NCI-H1092 (cell line): ENCODE measurements at regions not wholly inside any gene's neighbourhood (a gene's known extent, or its start where the extent isn't known, plus 50 kb on each side); places are given as distances from the start of the nearest gene placed in this dataset.

Source experiments
- DNase-seq: peaks from one replicate; lab custom pipeline; 2025; lab: John Stamatoyannopoulos, UW

DNA sequence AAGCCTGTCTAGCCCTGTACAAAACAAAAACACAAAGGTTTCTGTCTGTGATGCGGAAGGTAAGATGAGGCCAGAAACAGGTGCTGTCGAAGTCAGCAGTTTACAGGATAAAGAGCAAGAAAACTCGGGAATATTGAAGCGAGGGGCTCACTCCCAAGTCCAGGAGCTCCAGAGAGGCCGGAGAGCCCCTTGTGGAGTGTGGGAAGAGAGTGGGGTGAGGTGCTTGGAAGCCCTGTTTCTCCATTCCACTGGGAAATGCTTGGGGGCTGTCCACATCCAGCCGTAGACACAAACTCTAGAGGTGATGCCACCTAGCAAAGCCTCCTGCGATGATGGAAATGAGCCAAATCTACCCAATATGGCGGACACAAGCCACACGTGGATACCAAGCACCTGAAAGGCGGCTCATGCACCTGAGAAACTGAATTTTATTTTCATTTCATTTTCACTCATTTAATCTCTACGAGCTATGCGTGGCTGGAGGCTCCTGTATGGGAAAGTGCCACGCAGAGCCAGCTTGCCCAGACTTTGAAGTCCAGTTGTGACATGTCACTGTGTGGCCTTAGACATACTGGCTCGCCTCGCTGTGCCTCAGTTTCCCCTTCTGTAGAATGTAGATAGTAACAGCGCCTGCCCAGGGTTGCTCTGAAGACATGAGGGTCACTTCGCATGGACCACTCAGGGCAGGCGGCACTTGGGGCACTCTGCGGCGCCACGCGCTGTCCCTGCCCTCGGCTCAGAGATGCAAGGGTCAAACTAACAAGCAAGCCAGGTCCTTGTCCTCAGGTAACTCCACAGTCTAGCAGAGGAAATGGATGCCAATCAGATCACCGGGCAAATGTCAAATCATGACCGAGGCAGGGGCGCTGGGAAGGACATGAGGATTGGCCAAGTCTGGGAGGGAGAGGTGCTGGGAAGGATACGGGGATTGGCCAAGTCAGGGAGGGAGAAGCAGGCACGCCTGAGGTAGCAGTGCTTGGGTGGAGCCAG is 684.7 kb downstream of the TBC1D22A start:
- DNase-seq = no peak

DNA sequence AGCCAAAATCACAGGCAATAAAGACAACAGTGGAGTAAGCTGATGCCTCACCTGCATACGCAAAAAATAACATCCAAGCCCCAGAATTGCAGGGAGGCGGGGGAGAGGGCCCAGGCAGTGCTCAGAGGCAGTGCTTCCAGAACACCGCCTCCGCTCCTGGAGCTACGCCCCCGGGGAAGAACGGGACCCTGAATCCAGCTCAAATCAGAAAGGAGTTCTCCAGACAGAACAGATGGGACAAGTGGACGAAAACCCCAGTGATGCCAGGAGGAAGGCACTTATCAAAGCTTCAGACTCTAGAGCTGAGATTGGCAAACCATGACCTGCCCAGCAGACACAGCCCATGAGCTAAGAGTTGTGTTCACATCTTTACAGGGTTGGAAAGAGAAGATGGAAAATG is 683.9 kb downstream of the TBC1D22A start:
- DNase-seq = no peak

- DNase-seq = no peak
Measured at GRCh38 chr22:47445716-47446290, 683.4 kb downstream of the TBC1D22A start.

DNA sequence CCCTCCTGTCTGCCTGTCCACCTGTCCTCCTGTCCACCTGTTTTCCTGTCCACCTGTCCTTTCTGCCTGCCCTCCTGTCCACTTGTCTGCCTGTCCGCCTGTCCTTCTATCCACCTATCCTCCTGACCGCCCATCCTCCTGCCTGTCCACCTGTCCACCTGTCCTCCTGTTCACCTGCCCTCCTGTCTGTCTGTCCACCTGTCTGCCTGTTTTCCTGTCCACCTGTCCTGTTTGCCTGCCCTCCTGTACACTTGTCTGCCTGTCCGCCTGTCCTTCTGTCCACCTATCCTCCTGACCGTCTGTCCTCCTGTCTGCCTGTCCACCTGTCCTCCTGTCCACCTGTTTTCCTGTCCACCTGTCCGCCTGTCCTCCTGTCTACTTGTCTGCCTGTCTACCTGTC is 682.8 kb downstream of the TBC1D22A start:
- no peak for DNase-seq

DNA sequence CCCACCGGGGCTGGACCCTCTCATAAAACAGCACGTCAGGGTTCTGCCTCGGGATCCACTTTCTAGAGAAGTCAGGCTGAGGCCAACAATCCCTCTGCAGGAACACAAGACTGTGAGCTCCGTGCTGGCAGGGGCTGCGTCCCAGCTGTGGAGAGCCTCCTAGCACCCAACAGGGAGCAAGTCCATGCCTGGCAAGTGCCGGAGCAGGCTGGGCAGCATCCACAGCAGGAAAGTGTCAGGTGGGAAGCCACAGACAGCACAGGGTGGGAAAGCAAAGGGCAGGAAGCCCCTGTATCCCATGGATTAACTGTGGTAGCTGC is 682.3 kb downstream of the TBC1D22A start:
- no peak for DNase-seq

- no peak for DNase-seq
Measured at GRCh38 chr22:47443836-47444745, 681.6 kb downstream of the TBC1D22A start.

DNA sequence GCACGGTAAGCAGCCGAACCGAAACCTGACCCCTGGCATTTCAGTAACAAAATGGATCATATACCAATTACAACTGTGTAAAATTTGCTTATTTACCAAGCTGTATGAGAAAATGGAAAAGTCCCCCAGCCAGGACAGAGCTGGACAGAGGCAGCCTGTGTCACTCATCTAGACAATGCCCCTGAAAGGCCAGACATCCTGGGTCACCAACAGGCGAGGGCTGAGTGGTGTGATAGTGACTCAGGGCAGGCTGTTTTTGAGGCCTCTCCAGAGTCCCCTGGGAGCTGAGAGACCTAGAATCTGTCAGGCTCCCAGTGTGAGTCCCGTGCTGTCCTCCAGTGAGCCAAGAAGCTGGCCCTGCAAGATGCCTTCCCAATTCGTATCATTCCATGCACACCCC is 680.4 kb downstream of the TBC1D22A start:
- DNase-seq = no peak

- no peak for DNase-seq
Measured at GRCh38 chr22:47439643-47440265, 677.3 kb downstream of the TBC1D22A start.

- DNase-seq = no peak
Measured at GRCh38 chr22:47437636-47438035, 675.2 kb downstream of the TBC1D22A start.

GRCh38 chr22:47437110-47437509 is 674.7 kb downstream of the TBC1D22A start:
- DNase-seq = no peak

DNA sequence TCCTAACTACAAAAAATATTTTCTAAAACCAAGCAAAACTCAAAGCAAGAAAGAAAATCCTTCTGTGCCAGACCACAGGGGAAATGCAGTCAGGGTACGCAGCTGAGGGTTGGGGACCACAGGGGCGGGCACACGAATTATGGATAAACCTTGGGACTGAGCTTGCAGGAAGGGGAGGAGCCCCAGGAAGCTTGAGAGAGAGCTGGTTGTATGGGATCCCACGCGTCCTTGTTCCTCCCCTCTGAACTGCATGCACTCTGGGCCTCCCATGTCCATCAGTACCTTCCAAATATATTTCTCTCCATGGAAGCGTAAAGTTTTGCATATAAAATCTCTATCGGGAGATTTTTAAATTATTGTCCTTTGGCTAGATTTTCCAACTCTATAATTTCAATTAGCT is 673.4 kb downstream of the TBC1D22A start:
- no peak for DNase-seq

GRCh38 chr22:47435204-47435487 is 672.7 kb downstream of the TBC1D22A start:
- no peak for DNase-seq

- DNase-seq = no peak
Measured at GRCh38 chr22:47434336-47435203, 672.1 kb downstream of the TBC1D22A start.

GRCh38 chr22:47433627-47434026 is 671.2 kb downstream of the TBC1D22A start:
- no peak for DNase-seq

DNA sequence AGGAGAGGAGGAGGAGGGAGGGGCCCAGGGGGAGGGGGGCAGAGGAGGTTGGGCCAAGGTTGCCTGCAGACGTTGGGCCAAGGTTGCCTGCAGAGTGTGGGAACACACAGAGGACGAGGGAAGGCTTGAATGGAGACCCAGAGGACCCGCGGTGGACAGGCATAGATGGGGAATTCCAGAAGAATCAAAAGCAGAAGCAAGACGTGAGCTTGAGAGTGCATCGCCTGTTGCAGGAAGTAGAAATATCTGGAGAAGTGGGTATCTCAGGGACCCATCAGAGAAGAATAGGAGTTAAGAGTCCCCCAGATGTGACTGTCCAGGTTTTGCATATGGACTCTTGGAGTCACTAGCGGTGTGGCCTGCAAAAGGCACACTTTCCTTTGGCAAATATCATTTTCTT is 670.2 kb downstream of the TBC1D22A start:
- no peak for DNase-seq

DNA sequence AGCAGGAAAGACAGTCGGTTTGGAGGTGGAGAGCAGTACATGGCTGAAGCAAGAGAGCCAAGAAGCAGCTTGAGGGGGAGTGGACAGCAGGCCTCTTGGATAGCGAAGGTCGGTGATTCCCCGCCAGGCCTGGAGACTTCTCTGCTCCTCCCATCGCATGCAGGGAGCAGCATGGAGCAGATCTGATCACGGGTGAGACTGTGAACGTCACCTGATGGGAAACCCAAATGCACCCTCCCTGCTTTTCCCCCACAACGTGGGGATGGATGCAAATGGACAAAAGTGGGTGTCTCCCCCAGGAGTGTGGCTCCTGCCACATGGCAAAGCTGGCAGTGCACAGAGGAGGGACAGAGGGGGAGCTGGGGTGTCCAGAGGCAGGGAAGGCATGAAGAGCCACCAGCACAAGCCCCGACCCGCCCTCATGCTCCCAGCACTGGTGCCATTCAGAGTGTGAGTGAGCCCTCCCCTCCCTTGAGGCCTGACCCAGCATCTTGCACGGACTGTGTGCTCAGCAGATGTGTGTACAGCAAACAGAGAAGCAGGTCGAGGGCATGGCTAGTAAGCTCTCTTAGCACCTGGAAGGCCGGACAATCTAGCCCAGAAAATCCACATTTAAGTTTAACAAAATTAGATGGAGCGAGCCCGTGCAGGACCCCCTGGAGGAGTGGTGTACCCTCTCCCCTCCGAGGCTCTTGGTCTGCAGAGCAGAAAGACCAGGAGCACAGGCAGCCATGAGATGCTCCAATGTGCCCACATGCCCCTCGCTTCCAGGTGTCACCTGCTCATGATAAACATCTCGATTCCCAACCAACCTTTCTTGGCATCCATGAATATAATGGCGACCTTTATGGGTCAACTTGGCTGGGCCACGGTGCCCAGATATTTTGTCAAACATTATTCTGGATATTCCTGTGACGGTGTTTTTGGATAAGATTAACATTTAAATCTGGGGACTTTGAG is 661.7 kb downstream of the TBC1D22A start:
- DNase-seq = no peak

DNA sequence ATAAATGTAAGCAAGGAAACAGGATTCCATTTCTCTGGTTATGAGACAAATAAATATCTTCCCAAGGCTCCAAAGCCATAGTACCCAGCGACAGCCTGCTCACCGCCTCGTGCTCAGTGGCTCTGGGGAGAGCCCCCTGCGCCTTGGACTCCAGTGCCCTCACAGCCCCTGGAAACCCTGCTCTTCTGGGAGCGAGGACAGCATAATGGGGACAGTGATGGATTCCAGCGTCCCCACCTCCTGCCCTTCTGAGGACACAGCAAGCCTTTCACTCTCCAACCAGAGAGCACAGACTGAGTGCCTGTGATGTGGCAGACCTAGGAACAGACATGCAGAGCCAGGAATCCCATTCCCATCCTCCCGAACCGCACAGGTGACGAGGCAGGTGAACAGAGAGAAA is 660.8 kb downstream of the TBC1D22A start:
- no peak for DNase-seq

GRCh38 chr22:47422736-47423135 is 660.3 kb downstream of the TBC1D22A start:
- no peak for DNase-seq

DNA sequence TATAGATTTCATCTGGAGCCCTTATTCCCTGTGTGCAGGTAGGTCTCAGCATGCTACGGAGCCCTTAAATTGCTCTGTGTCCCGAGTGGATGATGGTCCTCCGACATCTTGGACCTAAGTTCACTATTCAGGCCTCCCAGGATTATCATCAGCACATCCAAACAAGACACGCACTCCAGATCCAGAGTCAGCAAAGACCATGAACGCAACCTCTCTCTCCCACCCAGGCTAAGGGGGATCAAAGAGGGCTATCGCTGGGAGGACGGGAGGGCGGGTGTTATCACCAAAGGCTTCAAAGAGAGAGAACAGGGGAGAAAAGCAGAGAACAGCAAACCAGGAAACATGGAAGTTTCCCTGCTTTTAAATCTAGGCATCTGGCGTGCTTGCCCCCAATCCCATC is 659.4 kb downstream of the TBC1D22A start:
- DNase-seq = no peak

DNA sequence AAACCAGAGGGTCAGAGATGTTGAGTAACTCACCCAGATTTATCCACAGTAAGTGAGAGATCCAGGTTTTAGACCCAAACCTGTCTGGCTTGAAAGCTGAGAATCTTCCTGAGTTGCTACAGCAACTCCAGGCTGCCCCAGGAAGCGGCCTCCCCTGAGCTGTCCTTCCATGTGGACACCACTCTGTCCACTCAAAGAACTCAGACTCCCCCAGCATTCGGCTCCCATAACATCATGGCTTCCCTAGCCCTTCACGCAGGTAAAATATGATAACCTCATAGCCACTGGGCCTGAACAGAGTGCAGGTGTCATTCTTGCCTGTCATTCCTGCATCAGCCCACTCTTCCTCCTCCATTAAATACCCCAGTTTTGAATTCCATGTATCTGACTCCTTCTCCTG is 657.8 kb downstream of the TBC1D22A start:
- no peak for DNase-seq
